ENCODE measurements at regions not wholly inside any gene's neighbourhood (a gene's known extent, or its start where the extent isn't known, plus 50 kb on each side); places are given as distances from the start of the nearest gene placed in this dataset.

- TF ChIP-seq, protein P1, sequence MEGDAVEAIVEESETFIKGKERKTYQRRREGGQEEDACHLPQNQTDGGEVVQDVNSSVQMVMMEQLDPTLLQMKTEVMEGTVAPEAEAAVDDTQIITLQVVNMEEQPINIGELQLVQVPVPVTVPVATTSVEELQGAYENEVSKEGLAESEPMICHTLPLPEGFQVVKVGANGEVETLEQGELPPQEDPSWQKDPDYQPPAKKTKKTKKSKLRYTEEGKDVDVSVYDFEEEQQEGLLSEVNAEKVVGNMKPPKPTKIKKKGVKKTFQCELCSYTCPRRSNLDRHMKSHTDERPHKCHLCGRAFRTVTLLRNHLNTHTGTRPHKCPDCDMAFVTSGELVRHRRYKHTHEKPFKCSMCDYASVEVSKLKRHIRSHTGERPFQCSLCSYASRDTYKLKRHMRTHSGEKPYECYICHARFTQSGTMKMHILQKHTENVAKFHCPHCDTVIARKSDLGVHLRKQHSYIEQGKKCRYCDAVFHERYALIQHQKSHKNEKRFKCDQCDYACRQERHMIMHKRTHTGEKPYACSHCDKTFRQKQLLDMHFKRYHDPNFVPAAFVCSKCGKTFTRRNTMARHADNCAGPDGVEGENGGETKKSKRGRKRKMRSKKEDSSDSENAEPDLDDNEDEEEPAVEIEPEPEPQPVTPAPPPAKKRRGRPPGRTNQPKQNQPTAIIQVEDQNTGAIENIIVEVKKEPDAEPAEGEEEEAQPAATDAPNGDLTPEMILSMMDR (conservative IDR thresholded peaks at IDR 0.05 in 1 of 2, IDR thresholded peaks at IDR 0.05 in 1 of 2; ENCODE audit: extremely low read depth in 1 of 2, insufficient read depth in 1 of 2, low read depth in 1 of 2, low read length in 2 of 2): no peak
- TF ChIP-seq EZH2 (IDR thresholded peaks at IDR 0.05; ENCODE audit: borderline replicate concordance, low read length): no peak
Measured at GRCh38 chr20:2203436-2203835, 92.4 kb upstream of the TGM3 start.
